Stomach (tissue), 8 donors: ENCODE measurements at regions not wholly inside any gene's neighbourhood (a gene's known extent, or its start where the extent isn't known, plus 50 kb on each side); places are given as distances from the start of the nearest gene placed in this dataset.

Source experiments
- DNase-seq, 2 donors: peaks; one replicate each; pipeline versions ENCODE4 v3.0.0 to v3.0.0-alpha.2; 2013 to 2019
- H3K27ac ChIP-seq, 5 donors: fragments of 200-600 bp in 4 of 5; sonication (generic) in 4 of 5; one replicate each; pipeline ENCODE4 v1.5.1; 2013 to 2019; ENCODE audit warnings: mild to moderate bottlenecking in 1 of 5, moderate library complexity in 1 of 5
- H3K27me3 ChIP-seq, 3 donors: fragments of 200-600 bp; sonication (generic); one replicate each; pipeline ENCODE4 v1.5.1; 2017 to 2019; ENCODE audit warnings: mixed run types in 1 of 3
- H3K36me3 ChIP-seq, 4 donors: fragments of 200-600 bp; sonication (generic); 1 replicate in 3 of 4; 2 replicates in 1 of 4; pipeline ENCODE4 v1.5.1; 2016 to 2019
- H3K4me1 ChIP-seq, 4 donors: fragments of 200-600 bp; sonication (generic); one replicate each; pipeline ENCODE4 v1.5.1; 2016 to 2019
- H3K4me3 ChIP-seq, 4 donors: fragments of 200-600 bp; sonication (generic) in 3 of 4; one replicate each; pipeline ENCODE4 v1.5.1; 2016 to 2019; ENCODE audit warnings: mild to moderate bottlenecking in 1 of 4
- H3K9me3 ChIP-seq, 4 donors: fragments of 200-600 bp; sonication (generic); one replicate each; pipeline ENCODE4 v1.5.1; 2016 to 2019
- EP300 ChIP-seq: sonication (generic); formaldehyde crosslinking; IDR thresholded peaks from one replicate; pipeline ENCODE4 v1.6.1; 2017; ENCODE audit warnings: antibody characterized with exemption
- POLR2A ChIP-seq, 4 donors: fragments of 450-650 bp; IDR thresholded peaks; one replicate each; pipeline ENCODE4 v1.6.1; 2016; ENCODE audit warnings: antibody characterized with exemption in 4 of 4, control low read depth in 2 of 4, mild to moderate bottlenecking in 1 of 4, moderate library complexity in 1 of 4
- POLR2AphosphoS5 ChIP-seq, 3 donors: sonication (generic); formaldehyde crosslinking; IDR thresholded peaks; one replicate each; pipeline ENCODE4 v1.6.1; 2016; ENCODE audit warnings: antibody characterized with exemption in 3 of 3
- WGBS, 5 donors: extraction: QIAGEN DNeasy Blood & Tissue Kit in 3 of 5; methylation state at CpG; one replicate each; pipeline versions ENCODE4 v1.1.5 to v1.1.7; 2013 to 2018; 5-methylcytosine and 5-hydroxymethylcytosine counted together
- intact Hi-C: fragments of 100-400 bp; cut with DNase I; formaldehyde crosslinking; loops from one replicate; pipeline ENCODE4 v1.15.1; 2023; ENCODE audit warnings: low total_unique reads
- small RNA-seq, 4 donors: library from RNA; depleted of rRNA; stranded (forward); fragments of <200 nt; gene quantifications; one replicate each; pipeline ENCODE3, GENCODE V24; 2016
- TF ChIP-seq, protein P1 (sequence below), 7 experiments: fragments of 450-650 bp in 4 of 7; fragments of 200-600 bp in 3 of 7; sonication (generic) in 3 of 7; IDR thresholded peaks; one replicate each; pipeline ENCODE4 v1.5.1; 2016 to 2019; ENCODE audit warnings: antibody characterized with exemption in 7 of 7, control low read depth in 2 of 7, mild to moderate bottlenecking in 1 of 7
- donor health status: healthy with polysubstance abuse.
- donor health status: Bipolar disorder and iron deficiency.
- donor health status: healthy.

DNA sequence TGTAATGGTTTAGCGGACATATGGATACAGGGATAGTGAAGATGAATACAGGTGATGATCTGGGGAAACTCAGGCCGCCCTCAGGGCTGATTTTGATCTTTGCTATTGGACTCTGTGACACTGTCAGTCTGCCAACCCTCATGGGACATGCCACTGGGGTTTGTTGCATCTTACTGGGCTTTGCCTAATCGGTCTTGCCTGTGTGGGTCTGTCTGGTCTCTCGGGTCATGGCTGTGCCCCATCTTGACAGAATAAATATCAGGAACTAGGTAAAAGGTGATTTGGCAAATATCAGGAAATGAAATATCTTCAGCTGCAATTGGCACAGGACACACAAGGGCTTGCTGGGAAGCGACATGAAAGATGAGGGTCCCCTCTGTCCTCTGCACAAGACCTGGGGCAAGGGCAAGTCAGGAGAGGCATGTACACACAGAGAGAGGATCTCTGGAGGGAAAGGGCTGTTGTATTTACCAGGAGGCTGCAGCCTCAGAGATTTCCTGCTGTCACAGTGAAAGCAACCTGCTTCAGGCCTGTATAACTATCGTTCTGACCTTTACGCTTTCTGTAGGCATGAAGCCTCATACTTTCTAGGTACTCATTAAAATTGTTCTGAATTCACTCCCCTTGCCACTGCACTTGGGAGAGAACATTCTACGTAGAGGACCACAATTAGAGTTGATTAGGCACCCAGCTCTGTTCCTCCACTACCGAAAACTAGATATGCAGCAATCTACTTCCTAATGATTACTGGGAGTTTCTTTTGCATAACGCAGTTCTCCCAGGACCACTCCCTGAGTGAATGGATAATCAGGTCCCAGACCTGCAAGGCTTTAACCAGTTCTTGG, 52.0 kb upstream of the GADD45A start:
- no peak for TF ChIP-seq POLR2A (IDR thresholded peaks at IDR 0.05)
- TF ChIP-seq EP300 = no peak
- TF ChIP-seq POLR2AphosphoS5 (IDR thresholded peaks at IDR 0.05) = no peak
- TF ChIP-seq, protein P1, sequence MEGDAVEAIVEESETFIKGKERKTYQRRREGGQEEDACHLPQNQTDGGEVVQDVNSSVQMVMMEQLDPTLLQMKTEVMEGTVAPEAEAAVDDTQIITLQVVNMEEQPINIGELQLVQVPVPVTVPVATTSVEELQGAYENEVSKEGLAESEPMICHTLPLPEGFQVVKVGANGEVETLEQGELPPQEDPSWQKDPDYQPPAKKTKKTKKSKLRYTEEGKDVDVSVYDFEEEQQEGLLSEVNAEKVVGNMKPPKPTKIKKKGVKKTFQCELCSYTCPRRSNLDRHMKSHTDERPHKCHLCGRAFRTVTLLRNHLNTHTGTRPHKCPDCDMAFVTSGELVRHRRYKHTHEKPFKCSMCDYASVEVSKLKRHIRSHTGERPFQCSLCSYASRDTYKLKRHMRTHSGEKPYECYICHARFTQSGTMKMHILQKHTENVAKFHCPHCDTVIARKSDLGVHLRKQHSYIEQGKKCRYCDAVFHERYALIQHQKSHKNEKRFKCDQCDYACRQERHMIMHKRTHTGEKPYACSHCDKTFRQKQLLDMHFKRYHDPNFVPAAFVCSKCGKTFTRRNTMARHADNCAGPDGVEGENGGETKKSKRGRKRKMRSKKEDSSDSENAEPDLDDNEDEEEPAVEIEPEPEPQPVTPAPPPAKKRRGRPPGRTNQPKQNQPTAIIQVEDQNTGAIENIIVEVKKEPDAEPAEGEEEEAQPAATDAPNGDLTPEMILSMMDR (IDR thresholded peaks at IDR 0.05) = no peak
- Histone ChIP-seq H3K27me3 (no peaks in the 10 kb centered on the region), H3K4me3 (no peak overlapping the region), H3K36me3 (no peaks in the 10 kb centered on the region), H3K4me1 (peaks cover 11 to 30% (median 21%) of the 10 kb centered on the region in 4 donors), H3K27ac (peak overlapping the region; percentile 57 to 69 (median 63)), H3K9me3 (no peaks in the 10 kb centered on the region)
- 46 to 67% (median 49%) methylated on average over 10 of the region's 10 CpGs for WGBS, 5 donors
- intact Hi-C loops = no loop called here
- DNase-seq = peak in 1 of 2 donors; percentile 33

DNA sequence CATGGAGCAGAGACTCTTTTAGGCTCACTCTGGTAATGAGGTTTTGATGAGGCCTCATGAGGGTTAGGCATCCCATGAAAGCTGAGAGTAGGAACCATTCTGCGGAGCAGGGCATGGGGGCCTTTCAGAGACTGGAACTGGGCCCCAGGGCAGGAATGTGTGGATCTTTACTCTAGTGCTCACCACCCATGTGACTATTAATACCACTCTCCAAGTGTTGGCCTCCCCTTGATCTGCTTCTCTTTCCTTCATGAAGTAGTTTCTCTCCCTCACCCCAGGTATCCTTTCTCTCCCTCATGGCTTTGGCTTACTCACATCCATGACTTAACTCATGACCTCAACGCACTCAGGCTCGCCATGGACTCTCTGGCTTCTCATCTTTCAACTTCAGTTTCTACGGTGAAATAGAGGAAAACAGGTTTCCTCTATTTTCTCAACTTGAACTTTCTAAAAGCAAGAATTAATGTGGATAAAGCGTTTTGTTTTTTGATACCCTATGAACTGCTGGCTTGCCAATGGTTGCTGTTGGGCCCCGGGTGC, 50.5 kb upstream of the GADD45A start:
- Histone ChIP-seq H3K27ac (peak overlapping the region in 1 of 5 donors; percentile 69), H3K36me3 (no peaks in the 10 kb centered on the region), H3K4me1 (peaks cover 11 to 29% (median 21%) of the 10 kb centered on the region in 4 donors), H3K4me3 (no peak overlapping the region), H3K27me3 (no peaks in the 10 kb centered on the region), H3K9me3 (no peaks in the 10 kb centered on the region)
- intact Hi-C loops = no loop called here
- TF ChIP-seq POLR2A (IDR thresholded peaks at IDR 0.05) = no peak
- TF ChIP-seq, protein P1 (IDR thresholded peaks at IDR 0.05) = no peak
- TF ChIP-seq POLR2AphosphoS5 (IDR thresholded peaks at IDR 0.05) = no peak
- no peak for TF ChIP-seq EP300
- DNase-seq = no peak
- 92 to 98% (median 95%) methylated on average over 6 of the region's 6 CpGs for WGBS, 5 donors

DNA sequence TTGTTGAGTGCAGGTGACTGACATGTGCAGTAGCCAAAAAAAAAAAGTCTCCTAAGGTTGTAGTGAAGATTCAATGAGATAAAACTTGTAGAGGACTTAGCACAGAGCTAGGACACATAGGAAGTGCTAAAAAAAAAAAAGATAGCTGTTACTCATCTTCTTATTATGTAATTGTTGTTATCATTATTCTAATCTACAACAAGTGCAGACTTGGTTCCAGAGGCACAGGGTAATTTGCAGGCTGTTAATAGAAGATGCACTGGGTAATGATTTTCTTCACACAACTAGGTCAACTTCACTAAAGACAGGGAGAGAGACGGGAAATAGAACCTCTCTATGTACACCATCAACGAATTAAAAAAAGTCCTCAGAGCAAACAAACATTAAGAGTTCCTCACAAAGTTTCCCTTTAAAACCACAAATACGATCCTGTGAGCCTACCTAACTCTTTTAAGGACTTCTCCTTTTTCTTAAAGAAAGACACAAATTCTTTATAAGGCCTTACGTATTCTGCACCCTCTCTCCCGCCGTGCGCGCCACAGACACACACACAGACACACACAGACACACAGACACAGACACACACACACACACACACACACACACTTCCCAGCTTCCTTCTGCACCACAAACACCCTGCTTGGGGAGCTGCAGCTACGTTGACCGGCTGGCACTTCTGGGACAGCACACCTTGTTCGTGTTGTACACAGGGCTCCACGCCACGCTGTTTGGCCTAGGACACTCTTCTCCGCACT, 49.8 kb upstream of the GADD45A start:
- WGBS, 5 donors = 46 to 69% (median 57%) methylated on average over 14 of the region's 14 CpGs
- intact Hi-C loops = no loop called here
- Histone ChIP-seq H3K4me3 (no peak overlapping the region), H3K9me3 (no peaks in the 10 kb centered on the region), H3K36me3 (no peaks in the 10 kb centered on the region), H3K27ac (peak overlapping the region in 1 of 5 donors; percentile 2), H3K4me1 (peaks cover 11 to 26% (median 21%) of the 10 kb centered on the region in 4 donors), H3K27me3 (no peaks in the 10 kb centered on the region)
- TF ChIP-seq, protein P1 (IDR thresholded peaks at IDR 0.05) = no peak
- TF ChIP-seq POLR2AphosphoS5 (IDR thresholded peaks at IDR 0.05) (no peak), POLR2A (IDR thresholded peaks at IDR 0.05) (no peak), EP300 (no peak)
- peak in 1 of 2 donors; percentile 32 for DNase-seq

Small RNA genes in the stretch of these regions (small RNA-seq; reads per million reads assigned to genes)
- 0 reads per million in 4 donors for gene RNU6-1031P
